ENCODE measurements at regions not wholly inside any gene's neighbourhood (a gene's known extent, or its start where the extent isn't known, plus 50 kb on each side); places are given as distances from the start of the nearest gene placed in this dataset.
A peak's percentile ranks its signal among the peaks of the same experiment; 100 is the strongest.

DNA sequence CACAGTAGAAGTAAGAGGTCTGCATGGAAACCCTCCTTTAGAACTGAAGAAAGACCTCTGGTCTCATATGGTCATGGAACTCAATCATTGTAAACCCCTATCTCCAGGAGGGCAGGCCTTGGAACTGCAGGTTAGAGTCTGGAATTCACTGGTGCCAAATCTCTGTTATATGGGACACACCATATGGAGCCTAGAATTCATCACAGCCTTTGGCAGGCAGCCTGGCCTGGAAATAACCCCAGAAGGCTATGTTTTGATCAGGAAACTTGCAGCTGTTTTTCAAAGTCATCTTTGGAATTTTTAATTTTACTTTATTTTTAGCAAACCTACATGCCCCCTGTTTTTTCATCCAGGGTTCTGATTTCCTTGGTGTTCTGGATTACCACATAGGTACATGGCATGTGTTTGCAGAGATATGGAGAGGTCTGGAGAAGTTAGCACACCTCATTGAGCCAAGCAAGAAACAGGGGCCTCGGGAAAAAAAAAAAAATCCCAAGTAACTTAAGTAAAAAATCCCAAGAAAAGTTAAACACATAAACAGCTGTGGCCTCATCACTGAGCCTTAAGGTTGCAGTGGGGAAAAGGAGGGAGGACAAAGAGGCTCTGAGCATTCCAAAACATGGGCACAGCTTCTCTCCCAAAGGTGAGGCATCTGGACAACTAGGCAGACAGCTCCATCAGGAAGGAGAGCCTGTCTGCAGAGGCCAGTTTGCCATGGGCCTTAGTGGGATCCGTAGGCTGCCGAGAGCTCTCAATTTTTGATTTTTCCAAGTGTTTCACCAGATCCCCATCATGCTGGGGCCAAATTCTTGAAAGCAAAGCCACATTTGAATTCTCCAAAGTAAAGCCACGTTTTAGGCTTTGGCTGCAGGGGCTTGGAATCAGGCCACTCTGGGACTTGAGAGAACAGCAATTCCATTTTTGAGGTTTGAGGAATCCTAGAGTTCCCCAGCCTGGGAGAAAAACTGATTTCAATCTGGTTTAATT is 339.6 kb upstream of the TBX3 start:
- Histone ChIP-seq H3K9me3 (peaks cover 5% of the 10 kb centered on the region; the same call in 1 of the 2 replicates), H4K20me1 (no peaks in the 10 kb centered on the region), H3K9ac (no peak overlapping the region), H3K4me1 (no peaks in the 10 kb centered on the region), H3K27me3 (no peaks in the 10 kb centered on the region), H3K4me3 (no peak overlapping the region), H3K4me2 (no peak overlapping the region), H3K36me3 (no peaks in the 10 kb centered on the region), H3K27ac (no peak overlapping the region)
- TF ChIP-seq Cebpa-rat (IDR thresholded peaks at IDR 0.05) = no peak

DNA sequence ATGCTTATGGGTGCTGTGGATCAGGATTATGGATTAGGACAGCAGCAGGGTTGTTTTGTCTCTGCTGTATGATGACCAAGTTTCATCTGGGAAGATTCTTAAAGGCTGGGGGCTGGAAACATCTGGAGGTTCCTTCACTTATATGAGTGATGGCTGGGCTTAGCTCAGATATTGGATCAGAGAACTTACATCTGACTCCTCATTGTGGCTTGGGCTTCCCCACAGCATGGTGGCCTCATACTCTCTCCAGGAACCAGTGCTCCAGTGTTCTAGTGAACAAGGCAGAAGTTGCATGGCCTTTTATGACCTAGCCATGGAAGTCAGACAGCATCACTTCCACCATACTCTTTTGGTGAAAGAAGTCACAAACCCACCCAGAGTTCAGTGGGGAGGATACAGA is 336.1 kb upstream of the TBX3 start:
- no peak for TF ChIP-seq Cebpa-rat (IDR thresholded peaks at IDR 0.05)
- Histone ChIP-seq H3K4me2 (no peak overlapping the region), H3K9ac (no peak overlapping the region), H4K20me1 (no peaks in the 10 kb centered on the region), H3K27me3 (no peaks in the 10 kb centered on the region), H3K4me3 (no peak overlapping the region), H3K36me3 (no peaks in the 10 kb centered on the region), H3K9me3 (peaks cover 5% of the 10 kb centered on the region; the same call in 1 of the 2 replicates), H3K27ac (no peak overlapping the region), H3K4me1 (no peaks in the 10 kb centered on the region)

DNA sequence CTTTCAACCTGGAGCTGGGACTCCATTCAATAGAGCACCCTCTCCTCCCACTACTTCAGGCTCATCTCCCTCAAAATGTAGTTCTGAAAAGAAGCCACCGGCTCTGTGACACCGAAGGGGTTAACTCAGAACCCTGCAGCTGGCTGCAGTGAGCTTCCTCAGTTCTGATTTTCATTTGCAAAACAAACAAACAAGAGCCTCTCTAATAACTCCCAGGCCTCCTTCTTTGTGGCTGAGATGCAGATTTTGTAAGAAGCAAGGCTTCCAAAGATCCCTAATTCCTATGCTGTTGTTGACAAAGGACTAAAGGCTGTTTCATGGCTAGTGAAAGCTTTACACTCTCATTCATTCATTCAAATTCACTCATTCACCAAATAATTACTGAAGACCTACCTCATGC is 333.4 kb upstream of the TBX3 start:
- H3K4me3 ChIP-seq = no peak overlapping the region
- H3K9ac ChIP-seq = no peak overlapping the region
- TF ChIP-seq Cebpa-rat (IDR thresholded peaks at IDR 0.05) = no peak
- H3K27ac ChIP-seq = no peak overlapping the region
- H3K9me3 ChIP-seq = peaks cover 5% of the 10 kb centered on the region; the same call in 1 of the 2 replicates
- no peaks in the 10 kb centered on the region for H3K4me1 ChIP-seq
- no peaks in the 10 kb centered on the region for H3K36me3 ChIP-seq
- no peaks in the 10 kb centered on the region for H4K20me1 ChIP-seq
- H3K27me3 ChIP-seq = no peaks in the 10 kb centered on the region
- H3K4me2 ChIP-seq = no peak overlapping the region

DNA sequence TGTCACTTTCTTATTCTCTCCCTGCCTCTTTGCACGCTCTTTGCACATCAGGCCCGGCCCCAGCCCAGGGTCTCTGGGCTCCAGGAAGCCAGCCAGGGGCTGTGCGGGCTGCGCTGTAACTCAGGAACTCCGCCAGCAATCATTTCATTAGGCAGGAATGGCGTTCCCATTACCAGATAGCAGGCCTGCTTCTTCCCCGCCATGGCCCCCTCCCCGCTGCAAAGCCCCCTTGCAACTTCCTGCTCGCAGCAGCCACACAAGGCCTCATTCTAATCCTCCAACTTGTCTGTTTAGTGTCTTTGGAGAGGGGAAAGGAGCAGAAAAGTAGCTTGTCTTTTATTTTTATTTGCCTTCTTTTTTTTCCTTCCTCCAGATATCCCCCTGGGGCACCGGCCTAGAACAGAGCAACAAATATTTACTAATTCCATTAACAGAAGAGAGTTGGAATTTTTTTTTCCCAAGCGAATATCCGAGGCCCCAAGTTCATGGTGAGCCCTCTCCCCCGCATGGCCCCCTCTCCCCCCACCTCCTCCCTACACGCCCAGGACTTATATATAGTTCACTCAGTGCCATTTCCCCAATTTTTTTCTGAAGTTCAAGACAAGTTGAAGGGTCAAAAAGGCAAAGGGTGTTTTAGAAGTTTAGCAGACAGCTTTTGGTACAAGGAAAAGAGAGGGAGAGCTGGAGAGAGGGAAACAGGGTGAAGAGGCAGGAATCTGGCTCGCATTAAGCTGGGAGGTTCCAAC is 329.4 kb upstream of the TBX3 start:
- no peaks in the 10 kb centered on the region for H3K27me3 ChIP-seq
- peaks cover 6% of the 10 kb centered on the region; the same call in 1 of the 2 replicates for H3K4me1 ChIP-seq
- no peak overlapping the region for H3K9ac ChIP-seq
- no peaks in the 10 kb centered on the region for H4K20me1 ChIP-seq
- H3K36me3 ChIP-seq = no peaks in the 10 kb centered on the region
- no peak overlapping the region for H3K4me3 ChIP-seq
- no peak overlapping the region for H3K27ac ChIP-seq
- no peaks in the 10 kb centered on the region for H3K9me3 ChIP-seq
- TF ChIP-seq Cebpa-rat (IDR thresholded peaks at IDR 0.05) = no peak
- H3K4me2 ChIP-seq = no peak overlapping the region

DNA sequence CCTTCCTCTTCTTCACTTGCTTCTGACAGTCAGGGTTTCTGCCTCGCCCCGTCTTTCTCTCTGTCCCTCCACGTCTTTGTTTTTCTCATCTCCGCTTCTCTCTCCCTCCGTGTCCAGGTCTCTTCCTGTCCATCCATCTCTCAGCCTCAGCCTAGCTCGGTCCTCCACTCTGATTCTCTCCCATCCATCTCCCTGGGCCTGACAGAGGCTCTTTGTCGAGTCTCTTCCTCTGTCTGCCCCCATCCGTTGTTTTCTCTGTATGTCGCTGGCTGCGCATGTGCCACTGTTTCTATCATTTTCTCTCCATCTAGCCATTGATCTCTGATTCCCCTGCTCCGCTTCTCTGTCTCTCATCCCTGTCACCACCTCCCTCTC is 328.9 kb upstream of the TBX3 start:
- Histone ChIP-seq H3K4me2 (no peak overlapping the region), H3K4me3 (no peak overlapping the region), H3K9me3 (no peaks in the 10 kb centered on the region), H3K36me3 (no peaks in the 10 kb centered on the region), H3K27ac (no peak overlapping the region), H3K4me1 (peaks cover 7% of the 10 kb centered on the region; the same call in 1 of the 2 replicates), H3K9ac (no peak overlapping the region), H4K20me1 (no peaks in the 10 kb centered on the region), H3K27me3 (no peaks in the 10 kb centered on the region)
- no peak for TF ChIP-seq Cebpa-rat (IDR thresholded peaks at IDR 0.05)

DNA sequence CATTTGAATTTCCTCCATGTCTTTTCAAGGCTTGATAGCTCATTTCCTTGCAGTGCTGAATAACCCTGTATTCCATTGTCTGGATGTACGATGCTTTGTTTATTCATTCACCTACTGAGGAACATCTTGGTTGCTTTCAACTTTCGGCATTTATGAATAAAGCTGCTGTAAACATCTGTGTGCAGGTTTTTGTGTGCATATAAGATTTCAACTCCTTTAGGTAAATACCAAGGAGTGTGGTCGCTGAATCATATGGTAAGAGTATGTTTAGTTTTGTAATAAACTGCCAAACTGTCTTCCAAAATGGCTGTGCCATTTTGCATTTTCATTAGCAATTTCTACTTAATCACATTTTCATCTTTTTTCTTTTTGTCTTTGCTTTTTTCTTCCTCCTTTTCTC is 327.7 kb upstream of the TBX3 start:
- TF ChIP-seq Cebpa-rat (IDR thresholded peaks at IDR 0.05) = no peak
- Histone ChIP-seq H4K20me1 (no peaks in the 10 kb centered on the region), H3K9ac (no peak overlapping the region), H3K4me1 (peaks cover 7% of the 10 kb centered on the region; the same call in 1 of the 2 replicates), H3K4me2 (no peak overlapping the region), H3K27me3 (no peaks in the 10 kb centered on the region), H3K9me3 (no peaks in the 10 kb centered on the region), H3K36me3 (no peaks in the 10 kb centered on the region), H3K27ac (no peak overlapping the region), H3K4me3 (no peak overlapping the region)

DNA sequence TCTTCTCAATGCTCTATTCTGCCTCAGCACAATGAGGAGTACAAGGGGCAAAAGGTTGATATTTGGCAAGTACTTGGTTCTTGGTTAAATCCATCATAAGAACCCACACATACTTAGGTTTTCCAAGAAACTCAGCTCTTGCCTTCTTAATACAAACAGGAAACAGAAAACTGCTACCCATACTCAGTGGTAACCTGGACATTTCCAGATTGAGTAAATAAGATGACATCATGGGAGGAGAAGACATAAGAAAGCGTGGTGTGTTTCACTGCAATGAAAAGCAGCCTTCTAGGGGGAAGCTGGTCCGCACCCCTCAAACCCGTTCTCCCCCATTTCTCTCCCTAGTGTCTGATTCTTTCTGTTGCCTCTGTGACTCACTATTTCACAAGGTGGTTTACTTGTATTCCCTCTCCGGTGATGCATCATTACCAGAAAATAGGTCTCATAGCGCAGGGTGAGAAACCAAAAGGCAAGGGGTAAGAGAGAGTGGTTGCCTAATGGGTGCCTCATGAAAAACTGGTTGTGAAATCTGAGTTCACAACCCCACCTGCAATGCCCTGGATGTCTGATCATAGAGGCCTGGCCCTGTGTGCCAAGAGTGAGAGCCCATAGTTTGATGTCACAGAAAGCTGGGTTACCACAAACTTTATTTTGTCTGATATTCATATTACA is 326.5 kb upstream of the TBX3 start:
- Histone ChIP-seq H4K20me1 (no peaks in the 10 kb centered on the region), H3K9ac (no peak overlapping the region), H3K4me1 (peaks cover 7% of the 10 kb centered on the region; the same call in 1 of the 2 replicates), H3K9me3 (no peaks in the 10 kb centered on the region), H3K4me3 (no peak overlapping the region), H3K4me2 (no peak overlapping the region), H3K36me3 (no peaks in the 10 kb centered on the region), H3K27me3 (no peaks in the 10 kb centered on the region), H3K27ac (no peak overlapping the region)
- no peak for TF ChIP-seq Cebpa-rat (IDR thresholded peaks at IDR 0.05)

DNA sequence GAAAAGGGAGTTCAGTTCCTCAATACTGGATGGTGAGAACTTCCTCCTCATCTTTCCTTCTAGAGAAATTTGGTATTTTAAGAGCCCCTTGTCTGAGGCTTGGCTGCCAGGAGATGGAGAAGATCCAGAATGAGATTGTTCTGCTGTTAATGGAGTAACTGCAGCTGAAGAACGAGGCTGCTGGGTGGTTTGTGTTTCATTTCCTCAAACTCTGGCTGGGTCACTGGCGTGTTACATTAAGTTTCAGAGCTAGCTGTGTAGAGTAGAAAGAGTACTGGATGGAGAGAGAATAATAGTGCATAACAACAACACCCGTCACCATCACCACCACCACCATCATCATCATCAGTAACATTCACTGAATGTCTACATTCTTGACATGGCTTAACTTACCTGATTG is 325.0 kb upstream of the TBX3 start:
- Histone ChIP-seq H3K4me3 (no peak overlapping the region), H3K9me3 (no peaks in the 10 kb centered on the region), H4K20me1 (no peaks in the 10 kb centered on the region), H3K4me2 (peak overlapping the region; percentile 18; the same call in 1 of the 2 replicates), H3K9ac (no peak overlapping the region), H3K27me3 (no peaks in the 10 kb centered on the region), H3K36me3 (no peaks in the 10 kb centered on the region), H3K27ac (no peak overlapping the region), H3K4me1 (peaks cover 7% of the 10 kb centered on the region; the same call in 1 of the 2 replicates)
- no peak for TF ChIP-seq Cebpa-rat (IDR thresholded peaks at IDR 0.05)

DNA sequence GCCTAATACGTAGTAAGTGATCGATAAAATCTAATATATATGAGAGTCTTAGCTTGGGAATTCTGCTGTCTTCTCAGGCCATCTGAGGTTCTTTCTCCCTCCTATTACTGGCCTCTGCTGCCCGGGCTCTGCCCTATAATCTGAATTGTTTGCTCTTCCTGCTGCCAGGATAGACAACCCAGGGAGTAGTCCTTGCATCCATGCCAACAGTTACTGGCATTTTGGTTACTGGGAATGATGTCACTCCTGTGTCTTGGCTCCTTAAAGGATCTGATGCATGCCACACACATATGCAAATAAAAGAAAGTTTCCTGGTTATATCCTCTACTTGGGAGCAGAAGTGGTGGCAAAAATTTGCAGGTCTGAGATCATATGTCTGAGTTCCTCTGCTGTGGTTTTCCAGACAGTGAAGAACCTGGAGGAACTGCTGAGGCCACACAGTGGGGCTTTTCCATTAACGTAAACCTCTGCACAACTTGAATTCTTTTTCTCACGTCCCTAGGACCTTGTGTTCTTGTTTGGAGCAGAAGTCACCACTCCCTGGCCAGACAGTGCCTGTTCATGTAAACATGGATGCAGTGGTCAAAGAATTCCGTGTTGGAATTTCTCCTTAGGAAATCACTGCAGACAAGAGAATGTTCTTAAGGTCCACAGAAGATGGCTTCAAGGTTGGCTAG is 320.6 kb upstream of the TBX3 start:
- H3K27me3 ChIP-seq = no peaks in the 10 kb centered on the region
- no peak overlapping the region for H3K4me2 ChIP-seq
- H3K4me3 ChIP-seq = no peak overlapping the region
- H3K9me3 ChIP-seq = 0 out of 2 replicates have a peak, but pooled peaks cover 3% of the 10 kb centered on the region
- no peaks in the 10 kb centered on the region for H4K20me1 ChIP-seq
- TF ChIP-seq Cebpa-rat (IDR thresholded peaks at IDR 0.05) = no peak
- no peak overlapping the region for H3K9ac ChIP-seq
- H3K27ac ChIP-seq = no peak overlapping the region
- H3K4me1 ChIP-seq = peaks cover 37% of the 10 kb centered on the region
- no peaks in the 10 kb centered on the region for H3K36me3 ChIP-seq

All from BLaER1 (cell line).